SK-N-MC (cell line): ENCODE measurements at regions not wholly inside any gene's neighbourhood (a gene's known extent, or its start where the extent isn't known, plus 50 kb on each side); places are given as distances from the start of the nearest gene placed in this dataset.

ENCODE experiments used
- EZH2 ChIP-seq: fragments of 200-600 bp; sonication (generic); IDR thresholded peaks from one replicate; pipeline ENCODE4 v1.6.1; 2017; ENCODE audit warnings: antibody characterized with exemption
- FOXP2 ChIP-seq: optimal IDR thresholded peaks from 2 replicates; pipeline ENCODE3; 2011; ENCODE audit warnings: mild to moderate bottlenecking, moderate library complexity; ENCODE audit not compliant: insufficient read depth; ENCODE audit errors: extremely low read length, control extremely low read depth
- POLR2AphosphoS5 ChIP-seq: IDR thresholded peaks from 2 replicates; pipeline ENCODE4 v1.6.1; 2012; ENCODE audit warnings: mild to moderate bottlenecking, low read depth, low read length, borderline replicate concordance

DNA sequence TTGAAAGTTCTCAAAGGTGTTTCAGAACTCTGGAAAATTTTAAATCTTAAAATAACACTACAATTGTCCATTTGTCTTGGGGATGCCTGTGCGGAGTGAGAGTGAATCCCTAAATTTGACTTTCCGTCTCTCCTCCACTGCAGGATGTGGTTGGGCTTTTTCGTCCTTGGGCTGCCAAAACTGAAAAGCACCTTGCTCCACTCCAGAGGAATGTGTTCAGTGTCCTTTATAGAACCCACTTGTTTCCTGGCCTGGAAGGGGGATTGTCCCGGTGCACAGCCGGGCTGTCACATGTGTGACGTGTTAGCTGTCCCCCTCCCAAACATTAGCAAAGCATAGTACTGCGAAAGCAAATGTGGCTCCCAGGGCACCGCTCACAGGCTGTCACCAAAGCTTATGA lies 69.6 kb upstream of the ATP10A start:
- TF ChIP-seq EZH2 (no peak), POLR2AphosphoS5 (no peak), FOXP2 (no peak)
